OCI-LY3 (cell line): ENCODE measurements at regions not wholly inside any gene's neighbourhood (a gene's known extent, or its start where the extent isn't known, plus 50 kb on each side); places are given as distances from the start of the nearest gene placed in this dataset.

ENCODE experiments used
- H2AFZ ChIP-seq: fragments of 200-600, 300-600 bp; shearing (Covaris generic); 2 replicates; pipeline ENCODE4 v1.6.0; 2014; ENCODE audit warnings: antibody characterized with exemption, low read depth, low read length
- H3K27ac ChIP-seq: fragments of 200-600, 300-600 bp; sonication (generic); 2 replicates; pipeline ENCODE4 v1.5.1; 2014; ENCODE audit warnings: mild to moderate bottlenecking, low read length, moderate library complexity, mixed read lengths
- H3K27me3 ChIP-seq: fragments of 200-600, 300-600 bp; sonication (generic); 2 replicates; pipeline ENCODE4 v1.6.1; 2014; ENCODE audit warnings: low read depth, low read length, mixed read lengths
- H3K36me3 ChIP-seq: fragments of 200-600, 300-600 bp; sonication (generic); replicated peaks from 2 replicates; pipeline ENCODE3; 2014; ENCODE audit warnings: low read depth, low read length, mixed read lengths
- H3K4me1 ChIP-seq: fragments of 300-600, 200-600 bp; sonication (generic); 2 replicates; pipeline ENCODE4 v1.6.1; 2014; ENCODE audit warnings: low read length, mixed read lengths
- H3K4me2 ChIP-seq: fragments of 200-600, 300-600 bp; sonication (generic); 2 replicates; pipeline ENCODE4 v1.6.1; 2014; ENCODE audit warnings: low read length, mixed read lengths
- H3K4me3 ChIP-seq: fragments of 300-600, 200-600 bp; sonication (generic); 2 replicates; pipeline ENCODE4 v1.5.1; 2014; ENCODE audit warnings: antibody characterized with exemption, mild to moderate bottlenecking, low read length, moderate library complexity
- H3K79me2 ChIP-seq: fragments of 300-600, 200-600 bp; shearing (Covaris generic); 2 replicates; pipeline ENCODE4 v1.6.1; 2014; ENCODE audit warnings: mild to moderate bottlenecking, low read length, mixed read lengths
- H3K9ac ChIP-seq: fragments of 300-600, 200-600 bp; shearing (Covaris generic); 2 replicates; pipeline ENCODE4 v1.6.0; 2014; ENCODE audit warnings: mild to moderate bottlenecking, low read length, moderate library complexity
- H3K9me3 ChIP-seq: fragments of 200-600, 300-600 bp; shearing (Covaris generic); 2 replicates; pipeline ENCODE4 v1.6.1; 2014; ENCODE audit warnings: low read length, mixed read lengths; ENCODE audit not compliant: insufficient read depth
- H4K20me1 ChIP-seq: fragments of 200-600, 300-600 bp; sonication (generic); 2 replicates; pipeline ENCODE4 v1.6.1; 2016; ENCODE audit warnings: low read length, mixed read lengths; ENCODE audit not compliant: insufficient read depth
- CTCF ChIP-seq: fragments of 200-600, 300-600 bp; sonication (generic); IDR thresholded peaks from 2 replicates; pipeline ENCODE4 v1.5.1; 2014; ENCODE audit warnings: antibody characterized with exemption, low read length, low read depth
- EZH2phosphoT487 ChIP-seq: fragments of 200-600 bp; shearing (Covaris generic); IDR thresholded peaks from 2 replicates; pipeline ENCODE4 v1.6.1; 2018; ENCODE audit warnings: antibody characterized with exemption, mixed run types, low read depth

- Histone ChIP-seq H3K27ac (no peak overlapping the region), H3K9me3 (no peaks in the 10 kb centered on the region), H3K79me2 (no peaks in the 10 kb centered on the region), H3K27me3 (no peaks in the 10 kb centered on the region), H3K9ac (no peak overlapping the region), H4K20me1 (no peaks in the 10 kb centered on the region), H3K4me3 (no peak overlapping the region), H3K36me3 (no peaks in the 10 kb centered on the region), H2AFZ (no peak overlapping the region), H3K4me1 (no peaks in the 10 kb centered on the region), H3K4me2 (no peak overlapping the region)
- no peak for TF ChIP-seq EZH2phosphoT487
- TF ChIP-seq CTCF, result no peak
These were observed 335.1 kb upstream of the DCBLD2 start for GRCh38 chr3:99236576-99236975.

GRCh38 chr3:99232696-99233095 is 331.2 kb upstream of the DCBLD2 start:
- H3K36me3 ChIP-seq, result no peaks in the 10 kb centered on the region
- H2AFZ ChIP-seq, result no peak overlapping the region

GRCh38 chr3:99218468-99218867 is 317.0 kb upstream of the DCBLD2 start:
- H4K20me1 ChIP-seq, result no peaks in the 10 kb centered on the region
- no peak overlapping the region for H3K4me2 ChIP-seq
- H3K79me2 ChIP-seq, result no peaks in the 10 kb centered on the region
- H3K9ac ChIP-seq, result no peak overlapping the region
- no peak overlapping the region for H3K4me3 ChIP-seq
- no peaks in the 10 kb centered on the region for H3K36me3 ChIP-seq
- no peaks in the 10 kb centered on the region for H3K9me3 ChIP-seq
- H3K27me3 ChIP-seq, result no peaks in the 10 kb centered on the region
- H2AFZ ChIP-seq, result no peak overlapping the region
- TF ChIP-seq CTCF (no peak), EZH2phosphoT487 (no peak)
- no peaks in the 10 kb centered on the region for H3K4me1 ChIP-seq
- no peak overlapping the region for H3K27ac ChIP-seq

More at GRCh38 chr3:99232696-99233095, 331.2 kb upstream of the DCBLD2 start:
- no peaks in the 10 kb centered on the region for H3K9me3 ChIP-seq
- H3K4me1 ChIP-seq, result no peaks in the 10 kb centered on the region
- no peak overlapping the region for H3K27ac ChIP-seq
- no peaks in the 10 kb centered on the region for H4K20me1 ChIP-seq
- no peaks in the 10 kb centered on the region for H3K79me2 ChIP-seq
- no peak overlapping the region for H3K4me3 ChIP-seq
- no peak overlapping the region for H3K4me2 ChIP-seq
- H3K9ac ChIP-seq, result no peak overlapping the region
- H3K27me3 ChIP-seq, result no peaks in the 10 kb centered on the region
- TF ChIP-seq CTCF, result no peak
- TF ChIP-seq EZH2phosphoT487, result no peak

- H3K9ac ChIP-seq, result no peak overlapping the region
- H3K4me1 ChIP-seq, result peaks cover 6% of the 10 kb centered on the region; the same call in 1 of the 2 replicates
- no peaks in the 10 kb centered on the region for H3K27me3 ChIP-seq
- H2AFZ ChIP-seq, result no peak overlapping the region
- no peak overlapping the region for H3K27ac ChIP-seq
- H4K20me1 ChIP-seq, result no peaks in the 10 kb centered on the region
- H3K4me2 ChIP-seq, result no peak overlapping the region
- no peaks in the 10 kb centered on the region for H3K36me3 ChIP-seq
- no peak for TF ChIP-seq CTCF
- no peak for TF ChIP-seq EZH2phosphoT487
- no peaks in the 10 kb centered on the region for H3K9me3 ChIP-seq
- no peak overlapping the region for H3K4me3 ChIP-seq
- no peaks in the 10 kb centered on the region for H3K79me2 ChIP-seq
These were observed 311.5 kb upstream of the DCBLD2 start for GRCh38 chr3:99212969-99213368.
